ENCODE measurements at regions not wholly inside any gene's neighbourhood (a gene's known extent, or its start where the extent isn't known, plus 50 kb on each side); places are given as distances from the start of the nearest gene placed in this dataset.

DNA sequence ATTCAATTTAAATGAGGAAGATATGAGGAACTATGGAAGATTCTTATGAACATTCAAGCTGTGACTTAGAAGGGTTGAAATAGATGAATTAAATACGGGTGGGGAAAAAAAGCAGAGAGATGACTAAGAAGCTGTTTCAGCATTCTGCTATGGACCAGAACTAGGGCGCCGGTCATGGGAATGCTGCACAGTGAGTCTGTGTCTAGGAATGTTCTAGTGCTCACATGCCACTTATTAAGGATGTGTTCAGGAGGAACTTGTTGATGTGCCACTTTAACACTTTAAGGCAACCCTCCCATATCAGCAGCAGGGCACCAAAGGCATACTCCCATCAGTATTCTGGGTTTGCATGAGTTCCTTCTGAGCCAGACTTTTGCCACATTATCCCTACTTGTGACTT, 152.1 kb downstream of the POSTN start (continued):
- TF ChIP-seq NCOA2 (IDR thresholded peaks at IDR 0.05; ENCODE audit: partially characterized antibody in 2 of 2) (no peak), POLR2H (tag; IDR thresholded peaks at IDR 0.05; ENCODE audit: low read depth) (no peak)

DNA sequence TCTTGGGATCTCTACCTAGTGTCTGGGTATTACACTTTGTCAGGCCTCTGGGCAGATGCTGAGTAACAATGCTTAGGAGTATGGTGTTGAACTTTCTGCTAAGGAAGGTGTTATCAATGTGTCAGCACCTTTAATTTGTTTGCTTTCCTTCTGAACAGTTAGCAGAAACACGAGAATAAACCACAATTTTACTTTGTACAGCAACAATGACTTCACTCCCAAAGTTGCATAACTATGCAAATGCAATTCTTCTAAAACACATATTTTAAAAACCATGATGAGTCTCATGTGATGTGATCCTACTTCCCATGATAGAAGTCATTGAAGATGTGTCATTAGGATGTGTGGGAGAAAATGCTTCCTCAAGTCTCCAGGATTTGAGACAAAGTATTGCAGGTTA, 155.0 kb downstream of the POSTN start:
- 0% methylated on average over 1 of the region's 1 CpG for WGBS (ENCODE audit: insufficient coverage, low coverage, missing lambda C conversion rate)
- no peaks in the 10 kb centered on the region for H3K27me3 ChIP-seq (ENCODE audit: control insufficient read depth in 2 of 2, insufficient read depth in 2 of 2, low read length in 2 of 2)
- TF ChIP-seq, protein P1, sequence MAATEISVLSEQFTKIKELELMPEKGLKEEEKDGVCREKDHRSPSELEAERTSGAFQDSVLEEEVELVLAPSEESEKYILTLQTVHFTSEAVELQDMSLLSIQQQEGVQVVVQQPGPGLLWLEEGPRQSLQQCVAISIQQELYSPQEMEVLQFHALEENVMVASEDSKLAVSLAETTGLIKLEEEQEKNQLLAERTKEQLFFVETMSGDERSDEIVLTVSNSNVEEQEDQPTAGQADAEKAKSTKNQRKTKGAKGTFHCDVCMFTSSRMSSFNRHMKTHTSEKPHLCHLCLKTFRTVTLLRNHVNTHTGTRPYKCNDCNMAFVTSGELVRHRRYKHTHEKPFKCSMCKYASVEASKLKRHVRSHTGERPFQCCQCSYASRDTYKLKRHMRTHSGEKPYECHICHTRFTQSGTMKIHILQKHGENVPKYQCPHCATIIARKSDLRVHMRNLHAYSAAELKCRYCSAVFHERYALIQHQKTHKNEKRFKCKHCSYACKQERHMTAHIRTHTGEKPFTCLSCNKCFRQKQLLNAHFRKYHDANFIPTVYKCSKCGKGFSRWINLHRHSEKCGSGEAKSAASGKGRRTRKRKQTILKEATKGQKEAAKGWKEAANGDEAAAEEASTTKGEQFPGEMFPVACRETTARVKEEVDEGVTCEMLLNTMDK (IDR thresholded peaks at IDR 0.05; ENCODE audit: borderline replicate concordance, insufficient read depth, low read depth, low read length, poor library complexity, severe bottlenecking) = no peak
- TF ChIP-seq SUPT5H (IDR thresholded peaks at IDR 0.05) (no peak), POLR2G (IDR thresholded peaks at IDR 0.05; ENCODE audit: low read depth, low read length) (no peak), ZNF780A (CRISPR knock-in tag; IDR thresholded peaks at IDR 0.05) (no peak), RHOXF2B (CRISPR knock-in tag; conservative IDR thresholded peaks at IDR 0.05) (no peak)
- TF ChIP-seq, protein P2, sequence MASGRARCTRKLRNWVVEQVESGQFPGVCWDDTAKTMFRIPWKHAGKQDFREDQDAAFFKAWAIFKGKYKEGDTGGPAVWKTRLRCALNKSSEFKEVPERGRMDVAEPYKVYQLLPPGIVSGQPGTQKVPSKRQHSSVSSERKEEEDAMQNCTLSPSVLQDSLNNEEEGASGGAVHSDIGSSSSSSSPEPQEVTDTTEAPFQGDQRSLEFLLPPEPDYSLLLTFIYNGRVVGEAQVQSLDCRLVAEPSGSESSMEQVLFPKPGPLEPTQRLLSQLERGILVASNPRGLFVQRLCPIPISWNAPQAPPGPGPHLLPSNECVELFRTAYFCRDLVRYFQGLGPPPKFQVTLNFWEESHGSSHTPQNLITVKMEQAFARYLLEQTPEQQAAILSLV (tag; IDR thresholded peaks at IDR 0.05) = no peak
- TF ChIP-seq, protein P3, sequence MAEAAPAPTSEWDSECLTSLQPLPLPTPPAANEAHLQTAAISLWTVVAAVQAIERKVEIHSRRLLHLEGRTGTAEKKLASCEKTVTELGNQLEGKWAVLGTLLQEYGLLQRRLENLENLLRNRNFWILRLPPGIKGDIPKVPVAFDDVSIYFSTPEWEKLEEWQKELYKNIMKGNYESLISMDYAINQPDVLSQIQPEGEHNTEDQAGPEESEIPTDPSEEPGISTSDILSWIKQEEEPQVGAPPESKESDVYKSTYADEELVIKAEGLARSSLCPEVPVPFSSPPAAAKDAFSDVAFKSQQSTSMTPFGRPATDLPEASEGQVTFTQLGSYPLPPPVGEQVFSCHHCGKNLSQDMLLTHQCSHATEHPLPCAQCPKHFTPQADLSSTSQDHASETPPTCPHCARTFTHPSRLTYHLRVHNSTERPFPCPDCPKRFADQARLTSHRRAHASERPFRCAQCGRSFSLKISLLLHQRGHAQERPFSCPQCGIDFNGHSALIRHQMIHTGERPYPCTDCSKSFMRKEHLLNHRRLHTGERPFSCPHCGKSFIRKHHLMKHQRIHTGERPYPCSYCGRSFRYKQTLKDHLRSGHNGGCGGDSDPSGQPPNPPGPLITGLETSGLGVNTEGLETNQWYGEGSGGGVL (CRISPR knock-in tag; IDR thresholded peaks at IDR 0.05) = no peak
- FAIRE-seq (no peak), DNase-seq (ENCODE audit: extremely low read depth in 1 of 4, low spot score in 3 of 4) (no peak), ATAC-seq (no peak)
- in situ Hi-C loops (cut with MboI) (no loop called here), intact Hi-C loops (cut with micrococcal nuclease) (no loop called here)
- no peak overlapping the region for H3K27ac ChIP-seq (ENCODE audit: extremely low read depth, low read depth, low read length)
- H3K36me3 ChIP-seq (ENCODE audit: control insufficient read depth, insufficient read depth, low read length) = no peaks in the 10 kb centered on the region
- CTCF ChIA-PET (ENCODE audit: low intra/inter-chr PET ratio) = no interaction called here
- no peak overlapping the region for H3K4me2 ChIP-seq (ENCODE audit: insufficient read depth, low read length)
- no peaks in the 10 kb centered on the region for H3K9me1 ChIP-seq (ENCODE audit: control insufficient read depth, insufficient read depth, low read length)
- BruUV-seq (replicated peaks) = no TSS peak
- no peak overlapping the region for H2AFZ ChIP-seq (ENCODE audit: low read depth, low read length)
- no peaks in the 10 kb centered on the region for H3K4me1 ChIP-seq (replicated peaks in 1 of 2; ENCODE audit: control insufficient read depth in 2 of 2, insufficient read depth in 2 of 2, low read length in 2 of 2)
- no peaks in the 10 kb centered on the region for H4K20me1 ChIP-seq (replicated peaks; ENCODE audit: control insufficient read depth, insufficient read depth, low read length)
- no peak overlapping the region for H3K4me3 ChIP-seq
- POLR2A ChIA-PET = no interaction called here
- H3K9ac ChIP-seq (ENCODE audit: insufficient read depth in 1 of 2, low read depth in 2 of 2, low read length in 2 of 2) = no peak overlapping the region
- no peaks in the 10 kb centered on the region for H3K9me3 ChIP-seq (replicated peaks; ENCODE audit: control insufficient read depth, insufficient read depth, low read depth, low read length)
- no peaks in the 10 kb centered on the region for H3K79me2 ChIP-seq (ENCODE audit: control insufficient read depth, insufficient read depth, low read length)
